Activated naive CD4-positive, alpha-beta T cell treated with anti-CD3 and anti-CD28 coated beads, Interleukin-2, amount 50 U/mL, for 72 hours (primary cell): ENCODE measurements at regions not wholly inside any gene's neighbourhood (a gene's known extent, or its start where the extent isn't known, plus 50 kb on each side); places are given as distances from the start of the nearest gene placed in this dataset.
"Not testable (repeated sequence)": the region's sequence is repeated elsewhere in the genome, so short reads cannot be mapped to it uniquely, and the experiment has no call there.

Experiments used
- ATAC-seq, 2 donors: fragments of 150-1000 bp; cut with Tn5 transposase; 2 replicates each; pipeline ENCODE4 v1.10.0; 2021; ENCODE audit warnings: mild to moderate bottlenecking in 2 of 2, moderate library complexity in 2 of 2
- DNase-seq, 2 donors: peaks; one replicate each; pipeline ENCODE4 v3.0.0; 2021 to 2022; ENCODE audit warnings: low spot score in 2 of 2
- H3K27ac Mint-ChIP-seq, 2 donors: one replicate each; pipeline ENCODE4 v1.8.0; 2022; ENCODE audit warnings: mild to moderate bottlenecking in 2 of 2, mixed read lengths in 2 of 2
- H3K36me3 Mint-ChIP-seq, 2 donors: one replicate each; pipeline ENCODE4 v1.8.0; 2022; ENCODE audit warnings: mixed read lengths in 2 of 2
- H3K9me3 Mint-ChIP-seq, 2 donors: one replicate each; pipeline ENCODE4 v1.8.0; 2022; ENCODE audit warnings: mixed read lengths in 2 of 2

- Mint-ChIP-seq H3K36me3 (peaks cover 15 to 19% of the 10 kb centered on the region in 2 donors), H3K27ac (no peak overlapping the region), H3K9me3 (peaks cover 8 to 12% of the 10 kb centered on the region in 2 donors)
- DNase-seq (no peak), ATAC-seq (peak in 1 of 2 donors; percentile 44)
Measured at GRCh38 chr3:102005551-102005950, 156.2 kb downstream of the NFKBIZ start.

GRCh38 chr3:102006812-102007485 is 157.6 kb downstream of the NFKBIZ start:
- Mint-ChIP-seq H3K27ac (no peak overlapping the region), H3K36me3 (peaks cover 15 to 27% of the 10 kb centered on the region in 2 donors), H3K9me3 (peaks cover 8 to 15% of the 10 kb centered on the region in 2 donors)
- ATAC-seq, result no peak
- DNase-seq, result no peak

- Mint-ChIP-seq H3K9me3 (peaks cover 8 to 15% of the 10 kb centered on the region in 2 donors), H3K36me3 (peaks cover 19 to 37% of the 10 kb centered on the region in 2 donors)
- DNase-seq, H3K27ac Mint-ChIP-seq, ATAC-seq: not testable (repeated sequence)
Measured at GRCh38 chr3:102008436-102008835, 159.1 kb downstream of the NFKBIZ start.

- ATAC-seq (no peak), DNase-seq (no peak)
- Mint-ChIP-seq H3K27ac (peak overlapping the region in 1 of 2 donors; percentile 31), H3K9me3 (peaks cover 8% of the 10 kb centered on the region in 2 donors), H3K36me3 (peaks cover 12 to 19% of the 10 kb centered on the region in 2 donors)
Measured at GRCh38 chr3:102016417-102016816, 167.1 kb downstream of the NFKBIZ start.

- ATAC-seq (no peak), DNase-seq (no peak)
- H3K9me3 Mint-ChIP-seq, result peaks cover 7 to 8% of the 10 kb centered on the region in 2 donors
- peaks cover 5 to 19% of the 10 kb centered on the region in 2 donors for H3K36me3 Mint-ChIP-seq
- no peak overlapping the region for H3K27ac Mint-ChIP-seq
Measured at GRCh38 chr3:102017784-102018183, 168.5 kb downstream of the NFKBIZ start.

GRCh38 chr3:102018551-102018950 is 169.2 kb downstream of the NFKBIZ start:
- ATAC-seq (no peak), DNase-seq (no peak)
- peaks cover 7 to 8% of the 10 kb centered on the region in 2 donors for H3K9me3 Mint-ChIP-seq
- no peak overlapping the region for H3K27ac Mint-ChIP-seq
- peaks cover 0 to 13% of the 10 kb centered on the region in 2 donors for H3K36me3 Mint-ChIP-seq

DNA sequence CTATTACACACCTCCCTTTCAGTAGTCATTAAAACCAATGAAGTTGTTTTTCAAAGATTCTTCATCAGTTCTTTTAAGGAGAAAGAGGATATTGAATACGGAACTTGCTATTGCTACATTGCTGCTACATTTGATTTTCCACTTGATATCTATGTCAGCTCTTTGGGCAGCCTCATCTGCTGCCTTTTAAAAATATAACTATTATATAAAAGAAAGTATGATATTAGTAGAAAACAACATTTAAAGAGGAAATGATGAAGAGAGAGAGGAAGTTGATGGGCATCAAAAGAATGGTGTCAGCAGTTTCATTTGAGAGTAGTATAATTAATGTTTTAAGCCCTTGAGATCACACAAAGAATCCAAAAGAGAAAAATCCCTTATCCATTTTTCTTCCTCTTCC is 171.4 kb downstream of the NFKBIZ start:
- peaks cover 8 to 11% of the 10 kb centered on the region in 2 donors for H3K9me3 Mint-ChIP-seq
- no peak overlapping the region for H3K27ac Mint-ChIP-seq
- no peak for DNase-seq
- H3K36me3 Mint-ChIP-seq, result peaks cover 0 to 6% of the 10 kb centered on the region in 2 donors
- ATAC-seq, result no peak

GRCh38 chr3:102024270-102024904 is 175.1 kb downstream of the NFKBIZ start:
- Mint-ChIP-seq H3K36me3 (peaks cover 0 to 5% of the 10 kb centered on the region in 2 donors), H3K27ac (no peak overlapping the region), H3K9me3 (peaks cover 0 to 11% of the 10 kb centered on the region in 2 donors)
- DNase-seq, result peak in 1 of 2 donors; percentile 16
- ATAC-seq, result peak; percentile 73 to 99

DNA sequence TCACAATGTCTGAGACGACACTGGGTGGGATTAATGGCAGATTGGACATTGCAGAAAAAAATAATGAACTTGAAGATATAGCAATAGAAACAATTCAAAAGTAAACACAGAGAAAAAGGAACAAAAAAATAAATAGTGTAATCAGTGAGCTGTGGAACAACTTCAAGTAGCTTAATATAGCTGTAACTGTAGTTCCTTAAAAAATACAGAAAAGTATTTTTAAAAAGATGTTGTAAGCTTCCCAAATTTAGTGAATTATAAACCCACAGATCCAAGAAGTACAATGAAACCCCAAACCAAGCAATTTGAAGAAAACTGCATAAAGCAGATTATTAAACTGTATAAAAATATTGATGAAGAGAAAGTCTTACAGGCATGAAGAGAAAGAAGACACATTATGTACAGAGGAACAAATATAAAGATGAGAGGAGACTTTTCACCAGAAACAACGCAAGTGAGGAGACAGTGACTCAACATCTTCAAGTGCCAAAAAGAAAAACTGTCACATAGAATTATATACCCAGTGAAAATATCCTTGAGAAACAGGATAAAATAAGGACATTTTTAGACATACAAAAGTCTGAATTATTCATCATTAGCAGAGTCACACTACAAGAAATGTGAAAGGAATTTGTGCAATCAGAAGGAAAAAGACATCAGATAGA is 176.4 kb downstream of the NFKBIZ start:
- no peaks in the 10 kb centered on the region for H3K36me3 Mint-ChIP-seq
- ATAC-seq (no peak), DNase-seq (no peak)
- H3K27ac Mint-ChIP-seq, result no peak overlapping the region
- peaks cover 0 to 4% of the 10 kb centered on the region in 2 donors for H3K9me3 Mint-ChIP-seq

DNA sequence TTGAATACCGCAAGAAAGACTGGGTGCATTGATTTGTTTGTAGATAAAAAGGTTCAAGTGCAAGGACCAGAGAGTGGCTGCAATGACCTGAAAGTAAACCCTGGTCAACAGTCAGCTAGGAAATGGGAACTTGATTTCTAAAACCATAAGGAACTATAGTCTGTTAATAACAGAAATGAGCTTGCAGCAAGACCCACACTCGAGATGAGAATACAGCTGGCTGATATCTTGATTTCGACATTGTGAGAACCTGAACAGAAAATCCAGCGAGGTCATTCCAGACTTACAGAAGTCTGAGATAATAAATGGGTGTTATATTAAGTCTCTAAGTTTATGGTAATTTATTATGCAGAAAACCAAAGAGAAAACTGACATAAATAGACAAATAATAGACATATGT is 177.3 kb downstream of the NFKBIZ start:
- ATAC-seq (no peak), DNase-seq (no peak)
- Mint-ChIP-seq H3K36me3 (no peaks in the 10 kb centered on the region), H3K27ac (no peak overlapping the region), H3K9me3 (peaks cover 0 to 4% of the 10 kb centered on the region in 2 donors)

- H3K9me3 Mint-ChIP-seq, result no peaks in the 10 kb centered on the region
- H3K27ac Mint-ChIP-seq, result no peak overlapping the region
- ATAC-seq, result no peak
- H3K36me3 Mint-ChIP-seq, result no peaks in the 10 kb centered on the region
- DNase-seq, result no peak
Measured at GRCh38 chr3:102030661-102031060, 181.3 kb downstream of the NFKBIZ start.

GRCh38 chr3:102031834-102032233 is 182.5 kb downstream of the NFKBIZ start:
- H3K9me3 Mint-ChIP-seq, result no peaks in the 10 kb centered on the region
- DNase-seq (no peak), ATAC-seq (peak in 1 of 2 donors; percentile 65)
- no peaks in the 10 kb centered on the region for H3K36me3 Mint-ChIP-seq
- H3K27ac Mint-ChIP-seq, result no peak overlapping the region

DNA sequence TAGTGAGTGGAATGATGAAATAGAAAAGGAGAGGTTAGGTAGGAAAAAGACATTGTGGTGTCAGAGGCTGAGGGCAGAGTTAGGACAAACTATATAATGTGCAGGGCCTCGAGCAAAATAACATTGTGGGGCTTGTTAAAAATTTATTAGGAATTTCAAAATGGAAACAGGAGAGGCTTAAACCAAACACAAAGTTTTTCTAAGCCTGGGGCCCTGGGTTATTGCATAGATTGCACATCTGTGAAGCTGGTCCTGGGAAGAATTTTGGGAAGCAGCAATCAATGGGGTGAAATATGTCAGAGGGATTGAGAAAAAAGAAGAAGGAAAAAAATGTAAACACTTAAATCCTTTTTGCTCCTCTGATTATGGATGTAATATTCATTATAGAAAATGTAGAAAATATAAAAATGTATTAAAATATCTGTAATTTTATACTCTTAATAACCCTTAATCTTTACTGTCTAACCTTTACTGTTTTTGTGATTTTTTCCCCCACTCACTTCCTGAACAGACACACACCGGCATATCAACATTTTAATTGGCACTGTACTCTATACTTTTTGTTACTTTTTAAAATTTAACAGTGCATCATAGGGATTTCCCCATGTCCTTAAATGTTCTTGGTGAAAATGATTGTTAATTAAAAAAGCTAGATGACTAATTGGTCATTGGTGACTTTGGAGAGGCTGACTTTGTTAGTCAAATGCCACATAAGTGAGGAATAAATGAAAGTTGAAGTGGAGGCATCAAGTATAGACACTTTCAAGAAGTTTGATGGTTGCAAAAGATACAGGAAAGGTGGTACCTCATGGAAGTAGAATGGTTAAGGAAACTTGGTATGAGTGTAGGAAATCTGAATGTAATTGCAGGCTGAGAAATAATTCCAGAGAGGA is 183.4 kb downstream of the NFKBIZ start:
- Mint-ChIP-seq H3K36me3 (no peaks in the 10 kb centered on the region), H3K27ac (no peak overlapping the region), H3K9me3 (no peaks in the 10 kb centered on the region)
- ATAC-seq (peak in 1 of 2 donors; percentile 28), DNase-seq (no peak)

GRCh38 chr3:102034639-102035451 is 185.5 kb downstream of the NFKBIZ start:
- peaks cover 12 to 21% of the 10 kb centered on the region in 2 donors for H3K36me3 Mint-ChIP-seq
- no peak for DNase-seq

GRCh38 chr3:102036017-102036416 is 186.7 kb downstream of the NFKBIZ start:
- ATAC-seq, result no peak
- DNase-seq, result no peak
- Mint-ChIP-seq H3K27ac (no peak overlapping the region), H3K36me3 (peaks cover 23 to 27% of the 10 kb centered on the region in 2 donors), H3K9me3 (peaks cover 13 to 14% of the 10 kb centered on the region in 2 donors)

More at GRCh38 chr3:102034639-102035451, 185.5 kb downstream of the NFKBIZ start:
- no peak overlapping the region for H3K27ac Mint-ChIP-seq
- H3K9me3 Mint-ChIP-seq, result peaks cover 8 to 12% of the 10 kb centered on the region in 2 donors
- peak; percentile 91 to 96 for ATAC-seq

DNA sequence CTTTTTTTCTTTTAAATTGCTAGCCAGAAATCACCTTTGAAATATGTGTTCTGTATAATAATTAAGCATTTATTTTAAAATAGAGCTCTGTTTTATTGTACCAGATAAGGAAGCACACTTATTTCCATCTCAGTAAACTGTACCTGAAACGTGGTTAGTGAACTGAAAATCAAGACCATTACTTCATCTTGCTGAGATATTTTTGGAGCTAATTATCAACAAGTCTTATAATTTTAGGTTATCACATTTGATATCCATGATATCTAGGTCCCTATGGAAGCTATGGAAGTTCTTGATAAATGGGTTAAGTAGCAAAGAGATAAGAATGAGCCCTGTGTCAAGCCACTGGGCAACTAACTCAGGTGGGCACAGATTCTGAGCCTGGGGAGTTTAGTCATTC is 187.2 kb downstream of the NFKBIZ start:
- ATAC-seq, result no peak
- DNase-seq, result no peak
- H3K36me3 Mint-ChIP-seq, result peaks cover 26 to 31% of the 10 kb centered on the region in 2 donors
- no peak overlapping the region for H3K27ac Mint-ChIP-seq
- peaks cover 14 to 18% of the 10 kb centered on the region in 2 donors for H3K9me3 Mint-ChIP-seq
